DND-41 (cell line): ENCODE measurements at regions not wholly inside any gene's neighbourhood (a gene's known extent, or its start where the extent isn't known, plus 50 kb on each side); places are given as distances from the start of the nearest gene placed in this dataset.
A peak's percentile ranks its signal among the peaks of the same experiment; 100 is the strongest.

Experiments used
- ATAC-seq: fragments of 200-7000 bp; cut with Tn5 transposase; 3 replicates; pipeline ENCODE4 v1.9.1; 2021; ENCODE audit warnings: low read depth; ENCODE audit not compliant: insufficient read depth
- DNase-seq: peaks from one replicate; pipeline ENCODE4 v3.0.0-alpha.2; 2020
- H2AFZ ChIP-seq: 2 replicates; pipeline ENCODE4 v1.6.0; 2012; ENCODE audit warnings: low read depth, low read length
- H3K27ac ChIP-seq: 2 replicates; pipeline ENCODE4 v1.5.1; 2012; ENCODE audit warnings: low read length, inconsistent platforms
- H3K27me3 ChIP-seq: fragments of 200-600 bp; sonication (generic); 2 replicates; pipeline ENCODE4 v1.6.0; 2012; ENCODE audit warnings: low read length, mild to moderate bottlenecking, inconsistent platforms; ENCODE audit not compliant: insufficient read depth, poor library complexity
- H3K36me3 ChIP-seq: 2 replicates; pipeline ENCODE4 v1.5.1; 2012; ENCODE audit warnings: low read length, inconsistent platforms; ENCODE audit not compliant: insufficient read depth
- H3K4me1 ChIP-seq: 2 replicates; pipeline ENCODE4 v1.5.1; 2012; ENCODE audit warnings: mild to moderate bottlenecking, low read length; ENCODE audit not compliant: insufficient read depth
- H3K4me2 ChIP-seq: 2 replicates; pipeline ENCODE4 v1.6.0; 2012; ENCODE audit warnings: mild to moderate bottlenecking, moderate library complexity, low read length, inconsistent platforms; ENCODE audit not compliant: insufficient read depth
- H3K4me3 ChIP-seq, 2 experiments: fragments of 200-600 bp in 1 of 2; shearing (Covaris generic) in 1 of 2; 2 replicates each; pipeline ENCODE4 v1.5.1; 2012 to 2016; ENCODE audit warnings: inconsistent platforms in 2 of 2, low read length in 2 of 2, mild to moderate bottlenecking in 2 of 2, low read depth in 1 of 2, moderate library complexity in 1 of 2
- H3K79me2 ChIP-seq: 2 replicates; pipeline ENCODE4 v1.6.0; 2012; ENCODE audit warnings: low read length, inconsistent platforms; ENCODE audit not compliant: insufficient read depth
- H3K9ac ChIP-seq: 2 replicates; pipeline ENCODE4 v1.6.0; 2012; ENCODE audit warnings: low read depth, mild to moderate bottlenecking, inconsistent platforms, low read length, moderate library complexity
- H3K9me3 ChIP-seq: 2 replicates; pipeline ENCODE4 v1.5.1; 2012; ENCODE audit warnings: low read length, moderate library complexity, mild to moderate bottlenecking, inconsistent platforms; ENCODE audit not compliant: insufficient read depth, severe bottlenecking
- H4K20me1 ChIP-seq: 2 replicates; pipeline ENCODE4 v1.6.0; 2012; ENCODE audit warnings: low read length; ENCODE audit not compliant: insufficient read depth
- EZH2 ChIP-seq: IDR thresholded peaks from 3 replicates; pipeline ENCODE4 v1.6.1; 2012; ENCODE audit warnings: borderline replicate concordance, low read depth, mild to moderate bottlenecking, moderate library complexity, low read length, inconsistent platforms; ENCODE audit not compliant: severe bottlenecking
- TF ChIP-seq, protein P1 (sequence below): IDR thresholded peaks from 2 replicates; pipeline ENCODE4 v1.5.1; 2012; ENCODE audit warnings: borderline replicate concordance, low read length, moderate library complexity, mild to moderate bottlenecking; ENCODE audit not compliant: poor library complexity, severe bottlenecking; ENCODE audit errors: extremely low read depth

DNA sequence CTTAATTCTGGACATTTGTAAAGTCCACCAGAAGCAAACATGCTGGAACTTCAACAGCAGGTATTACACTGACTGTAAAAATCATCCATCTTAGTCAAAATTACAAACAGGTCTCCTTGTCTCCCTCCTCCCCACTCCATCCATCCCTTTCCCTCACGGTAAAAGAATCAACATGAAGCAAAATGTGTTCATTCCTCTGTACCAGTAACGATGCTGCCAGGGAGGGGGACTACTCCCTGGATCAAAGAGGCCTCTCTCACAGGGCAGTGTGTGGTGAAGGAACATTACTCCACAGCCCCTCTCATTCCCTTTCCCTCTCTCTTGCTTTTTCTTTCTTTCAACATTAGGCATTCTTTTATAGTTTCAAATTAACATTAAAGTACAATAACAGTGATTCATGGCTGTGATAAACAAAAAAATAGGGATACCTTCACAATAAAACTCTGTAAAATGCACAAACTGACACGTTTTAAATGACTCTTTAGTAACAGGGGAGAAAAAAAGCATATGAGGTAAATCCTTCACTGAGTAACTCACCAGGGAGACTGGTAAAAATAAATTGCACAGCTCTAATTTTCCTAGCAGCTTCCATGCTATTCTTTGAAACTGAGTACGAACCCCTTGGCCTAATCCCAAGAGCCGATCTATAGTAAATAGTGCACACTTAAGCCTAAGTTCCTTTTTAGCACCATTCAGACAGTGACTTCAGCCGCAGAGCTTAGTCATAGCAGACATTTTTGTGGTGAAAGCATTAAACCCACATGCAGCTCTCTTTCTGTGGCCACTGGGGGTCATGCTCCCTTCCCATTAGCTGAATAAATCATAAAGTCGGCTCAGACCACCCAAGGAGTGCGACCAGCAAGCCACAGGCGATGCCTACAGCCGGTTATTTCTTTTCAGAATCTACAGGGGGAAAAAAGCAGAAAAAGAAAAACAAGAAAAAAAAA, 215.6 kb upstream of the GYPA start:
- Histone ChIP-seq H3K27me3 (no peaks in the 10 kb centered on the region), H3K9ac (no peak overlapping the region), H4K20me1 (no peaks in the 10 kb centered on the region), H3K9me3 (no peaks in the 10 kb centered on the region), H2AFZ (0 out of 2 replicates have a peak overlapping the region, but pooled peaks have one; percentile 11), H3K4me1 (peaks cover 5% of the 10 kb centered on the region; the same call in 1 of the 2 replicates), H3K79me2 (no peaks in the 10 kb centered on the region), H3K4me3 (no peak overlapping the region), H3K36me3 (no peaks in the 10 kb centered on the region), H3K4me2 (no peak overlapping the region), H3K27ac (no peak overlapping the region)
- ATAC-seq (peak; percentile 96), DNase-seq (peak; percentile 72)
- no peak for TF ChIP-seq EZH2
- TF ChIP-seq, protein P1, sequence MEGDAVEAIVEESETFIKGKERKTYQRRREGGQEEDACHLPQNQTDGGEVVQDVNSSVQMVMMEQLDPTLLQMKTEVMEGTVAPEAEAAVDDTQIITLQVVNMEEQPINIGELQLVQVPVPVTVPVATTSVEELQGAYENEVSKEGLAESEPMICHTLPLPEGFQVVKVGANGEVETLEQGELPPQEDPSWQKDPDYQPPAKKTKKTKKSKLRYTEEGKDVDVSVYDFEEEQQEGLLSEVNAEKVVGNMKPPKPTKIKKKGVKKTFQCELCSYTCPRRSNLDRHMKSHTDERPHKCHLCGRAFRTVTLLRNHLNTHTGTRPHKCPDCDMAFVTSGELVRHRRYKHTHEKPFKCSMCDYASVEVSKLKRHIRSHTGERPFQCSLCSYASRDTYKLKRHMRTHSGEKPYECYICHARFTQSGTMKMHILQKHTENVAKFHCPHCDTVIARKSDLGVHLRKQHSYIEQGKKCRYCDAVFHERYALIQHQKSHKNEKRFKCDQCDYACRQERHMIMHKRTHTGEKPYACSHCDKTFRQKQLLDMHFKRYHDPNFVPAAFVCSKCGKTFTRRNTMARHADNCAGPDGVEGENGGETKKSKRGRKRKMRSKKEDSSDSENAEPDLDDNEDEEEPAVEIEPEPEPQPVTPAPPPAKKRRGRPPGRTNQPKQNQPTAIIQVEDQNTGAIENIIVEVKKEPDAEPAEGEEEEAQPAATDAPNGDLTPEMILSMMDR = peak; percentile 53

- Histone ChIP-seq H3K4me2 (no peak overlapping the region), H3K9ac (no peak overlapping the region), H3K4me3 (no peak overlapping the region), H3K27ac (no peak overlapping the region), H3K36me3 (no peaks in the 10 kb centered on the region), H3K27me3 (no peaks in the 10 kb centered on the region), H3K79me2 (no peaks in the 10 kb centered on the region), H2AFZ (no peak overlapping the region), H3K9me3 (no peaks in the 10 kb centered on the region), H4K20me1 (no peaks in the 10 kb centered on the region), H3K4me1 (peaks cover 5% of the 10 kb centered on the region; the same call in 1 of the 2 replicates)
- no peak for ATAC-seq
- no peak for DNase-seq
- TF ChIP-seq, protein P1 = no peak
- TF ChIP-seq EZH2 = no peak
Observed at GRCh38 chr4:144356941-144357381, 216.4 kb upstream of the GYPA start.

GRCh38 chr4:144357975-144358374, 217.5 kb upstream of the GYPA start:
- Histone ChIP-seq H3K27ac (no peak overlapping the region), H3K4me2 (no peak overlapping the region), H3K36me3 (no peaks in the 10 kb centered on the region), H4K20me1 (no peaks in the 10 kb centered on the region), H2AFZ (no peak overlapping the region), H3K4me1 (peaks cover 5% of the 10 kb centered on the region; the same call in 1 of the 2 replicates), H3K79me2 (no peaks in the 10 kb centered on the region), H3K9me3 (no peaks in the 10 kb centered on the region), H3K4me3 (no peak overlapping the region), H3K9ac (no peak overlapping the region), H3K27me3 (no peaks in the 10 kb centered on the region)
- DNase-seq = no peak
- TF ChIP-seq EZH2 = no peak
- TF ChIP-seq, protein P1 = no peak
- no peak for ATAC-seq
